WI38 (cell line): ENCODE measurements at regions not wholly inside any gene's neighbourhood (a gene's known extent, or its start where the extent isn't known, plus 50 kb on each side); places are given as distances from the start of the nearest gene placed in this dataset.

Source experiments
- H3K4me3 ChIP-seq: 2 replicates; pipeline ENCODE4 v1.5.1; 2011; ENCODE audit warnings: low read depth, mild to moderate bottlenecking, control low read depth, low read length
- CTCF ChIP-seq: IDR thresholded peaks from 2 replicates; pipeline ENCODE4 v1.5.1; 2012; ENCODE audit warnings: low read depth, mild to moderate bottlenecking, control low read depth, low read length

GRCh38 chr4:31059753-31060522 lies 339.8 kb downstream of the PCDH7 start:
- no peak for TF ChIP-seq CTCF
- H3K4me3 ChIP-seq, result no peak overlapping the region

GRCh38 chr4:31065086-31065485 lies 344.9 kb downstream of the PCDH7 start:
- no peak for TF ChIP-seq CTCF
- no peak overlapping the region for H3K4me3 ChIP-seq

GRCh38 chr4:31068257-31069075 lies 348.3 kb downstream of the PCDH7 start:
- TF ChIP-seq CTCF, result no peak
- no peak overlapping the region for H3K4me3 ChIP-seq

- H3K4me3 ChIP-seq, result no peak overlapping the region
- TF ChIP-seq CTCF, result no peak
These were observed 349.0 kb downstream of the PCDH7 start for GRCh38 chr4:31069151-31069550.

GRCh38 chr4:31071508-31072486 lies 351.6 kb downstream of the PCDH7 start:
- H3K4me3 ChIP-seq, result no peak overlapping the region
- no peak for TF ChIP-seq CTCF

- H3K4me3 ChIP-seq, result no peak overlapping the region
- TF ChIP-seq CTCF, result no peak
These were observed 355.8 kb downstream of the PCDH7 start for GRCh38 chr4:31075969-31076368.
